Prostate gland (tissue), 2 donors: ENCODE measurements at regions not wholly inside any gene's neighbourhood (a gene's known extent, or its start where the extent isn't known, plus 50 kb on each side); places are given as distances from the start of the nearest gene placed in this dataset.

Experiments used
- POLR2A ChIP-seq: fragments of 450-650 bp; IDR thresholded peaks from one replicate; pipeline ENCODE4 v1.6.1; 2016; ENCODE audit warnings: antibody characterized with exemption, mild to moderate bottlenecking
- POLR2AphosphoS5 ChIP-seq: sonication (generic); formaldehyde crosslinking; IDR thresholded peaks from one replicate; pipeline ENCODE4 v1.6.1; 2017; ENCODE audit warnings: antibody characterized with exemption
- TF ChIP-seq, protein P1 (sequence below), 4 experiments: fragments of 200-600 bp in 2 of 4; fragments of 450-650 bp in 2 of 4; sonication (generic) in 2 of 4; IDR thresholded peaks; 1 replicate in 3 of 4; 2 replicates in 1 of 4; pipeline ENCODE4 v1.5.1; 2016 to 2019; ENCODE audit warnings: antibody characterized with exemption in 4 of 4, mild to moderate bottlenecking in 2 of 4, moderate library complexity in 2 of 4

DNA sequence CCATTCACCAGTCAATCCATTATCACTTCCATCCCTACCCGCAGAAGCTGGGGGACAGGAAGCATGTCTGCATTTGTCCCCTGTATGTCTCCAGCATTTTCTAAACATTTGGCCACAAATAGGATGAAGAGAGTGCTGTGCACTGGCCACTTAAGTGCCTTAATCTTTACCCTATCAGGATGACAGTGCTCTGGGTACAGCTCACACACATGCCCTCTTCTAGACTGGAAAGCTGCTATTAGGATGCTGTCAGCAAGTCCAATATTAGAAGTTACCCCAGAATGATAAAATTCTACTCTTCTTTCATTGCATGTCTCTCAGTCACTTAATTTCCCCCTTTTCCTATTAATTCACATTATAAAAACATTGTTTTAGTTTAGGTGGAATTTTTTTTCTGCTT lies 168.4 kb downstream of the RASEF start:
- TF ChIP-seq, protein P1, sequence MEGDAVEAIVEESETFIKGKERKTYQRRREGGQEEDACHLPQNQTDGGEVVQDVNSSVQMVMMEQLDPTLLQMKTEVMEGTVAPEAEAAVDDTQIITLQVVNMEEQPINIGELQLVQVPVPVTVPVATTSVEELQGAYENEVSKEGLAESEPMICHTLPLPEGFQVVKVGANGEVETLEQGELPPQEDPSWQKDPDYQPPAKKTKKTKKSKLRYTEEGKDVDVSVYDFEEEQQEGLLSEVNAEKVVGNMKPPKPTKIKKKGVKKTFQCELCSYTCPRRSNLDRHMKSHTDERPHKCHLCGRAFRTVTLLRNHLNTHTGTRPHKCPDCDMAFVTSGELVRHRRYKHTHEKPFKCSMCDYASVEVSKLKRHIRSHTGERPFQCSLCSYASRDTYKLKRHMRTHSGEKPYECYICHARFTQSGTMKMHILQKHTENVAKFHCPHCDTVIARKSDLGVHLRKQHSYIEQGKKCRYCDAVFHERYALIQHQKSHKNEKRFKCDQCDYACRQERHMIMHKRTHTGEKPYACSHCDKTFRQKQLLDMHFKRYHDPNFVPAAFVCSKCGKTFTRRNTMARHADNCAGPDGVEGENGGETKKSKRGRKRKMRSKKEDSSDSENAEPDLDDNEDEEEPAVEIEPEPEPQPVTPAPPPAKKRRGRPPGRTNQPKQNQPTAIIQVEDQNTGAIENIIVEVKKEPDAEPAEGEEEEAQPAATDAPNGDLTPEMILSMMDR (IDR thresholded peaks at IDR 0.05) = no peak
- TF ChIP-seq POLR2A (no peak), POLR2AphosphoS5 (no peak)
